ENCODE measurements at regions not wholly inside any gene's neighbourhood (a gene's known extent, or its start where the extent isn't known, plus 50 kb on each side); places are given as distances from the start of the nearest gene placed in this dataset.
"Not testable (repeated sequence)": the region's sequence is repeated elsewhere in the genome, so short reads cannot be mapped to it uniquely, and the experiment has no call there.

DNA sequence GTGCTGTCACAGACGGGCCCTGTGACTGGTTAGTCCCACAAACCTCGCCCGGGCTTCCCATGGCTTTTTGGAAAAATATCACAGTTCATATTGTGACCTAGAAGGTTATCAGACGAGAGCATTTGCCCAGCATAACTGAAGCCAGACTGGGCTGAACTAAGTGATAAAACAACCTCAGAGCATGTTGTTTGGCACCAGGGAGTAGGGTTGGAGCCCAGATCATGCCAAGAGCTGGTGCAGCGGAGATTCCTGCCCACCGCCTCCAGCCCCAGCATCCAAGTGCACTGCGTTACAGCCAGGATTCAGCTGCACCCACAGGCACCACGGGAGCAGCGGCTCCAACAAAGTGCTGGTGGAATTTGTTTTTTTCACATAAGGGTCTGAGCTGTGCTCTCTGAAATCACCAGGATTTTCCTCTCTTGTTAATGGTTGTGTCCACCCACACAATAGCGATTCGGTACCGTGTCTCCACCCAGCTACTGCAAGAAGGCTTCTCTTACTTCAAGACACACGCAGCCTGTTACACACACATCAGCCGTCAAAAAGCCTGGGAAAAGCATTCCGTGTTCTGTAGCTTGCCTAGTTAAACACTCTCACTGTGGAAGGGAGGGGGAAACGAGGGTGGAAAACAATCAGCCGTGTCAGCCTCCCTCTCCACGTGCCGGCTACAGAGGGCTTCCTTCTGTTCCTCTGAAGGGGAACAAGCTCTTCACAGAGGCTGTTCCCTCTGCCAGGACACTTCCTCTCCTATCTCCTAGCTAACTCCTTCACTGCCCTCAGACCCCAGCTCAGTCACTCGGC, 273.8 kb downstream of the C16orf95 start:
- DNase-seq = no peak

DNA sequence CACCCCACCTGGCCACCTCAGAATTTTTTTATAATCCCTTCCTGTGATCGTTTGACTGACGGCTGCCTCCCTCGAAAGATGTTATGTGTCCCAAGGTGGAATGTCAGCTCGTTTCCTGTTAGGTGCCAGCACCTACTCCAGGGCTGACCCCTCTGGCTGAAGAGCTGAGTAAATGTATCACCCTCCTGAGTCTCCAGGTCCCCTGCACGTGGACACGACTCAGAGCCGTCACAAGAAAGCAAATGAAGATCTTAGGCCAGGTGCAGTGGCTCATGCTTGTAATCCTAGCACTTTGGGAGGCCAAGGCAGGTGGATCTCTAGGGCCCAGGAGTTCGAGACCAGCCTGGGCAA, 273.2 kb downstream of the C16orf95 start:
- no peak for DNase-seq

DNA sequence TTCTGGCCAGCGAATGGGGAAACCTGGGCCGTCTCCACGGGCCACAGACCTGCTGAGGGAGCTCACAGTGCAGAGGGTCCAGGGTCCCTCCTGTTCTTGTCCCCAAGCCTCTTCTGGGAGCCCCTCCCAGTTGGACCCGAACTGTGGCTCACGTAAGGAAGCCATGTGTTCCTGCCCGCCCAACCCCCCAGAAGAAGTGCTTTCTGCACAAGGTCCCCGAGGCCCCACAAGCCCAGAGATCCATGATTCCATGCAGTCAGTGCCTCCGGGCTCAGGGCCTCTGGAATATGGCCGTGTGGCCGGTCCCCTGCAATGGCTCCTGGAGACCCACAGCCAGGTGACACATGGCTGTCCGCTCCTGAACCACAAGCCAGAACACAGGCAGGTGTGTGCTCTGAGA, 272.4 kb downstream of the C16orf95 start:
- no peak for DNase-seq

DNA sequence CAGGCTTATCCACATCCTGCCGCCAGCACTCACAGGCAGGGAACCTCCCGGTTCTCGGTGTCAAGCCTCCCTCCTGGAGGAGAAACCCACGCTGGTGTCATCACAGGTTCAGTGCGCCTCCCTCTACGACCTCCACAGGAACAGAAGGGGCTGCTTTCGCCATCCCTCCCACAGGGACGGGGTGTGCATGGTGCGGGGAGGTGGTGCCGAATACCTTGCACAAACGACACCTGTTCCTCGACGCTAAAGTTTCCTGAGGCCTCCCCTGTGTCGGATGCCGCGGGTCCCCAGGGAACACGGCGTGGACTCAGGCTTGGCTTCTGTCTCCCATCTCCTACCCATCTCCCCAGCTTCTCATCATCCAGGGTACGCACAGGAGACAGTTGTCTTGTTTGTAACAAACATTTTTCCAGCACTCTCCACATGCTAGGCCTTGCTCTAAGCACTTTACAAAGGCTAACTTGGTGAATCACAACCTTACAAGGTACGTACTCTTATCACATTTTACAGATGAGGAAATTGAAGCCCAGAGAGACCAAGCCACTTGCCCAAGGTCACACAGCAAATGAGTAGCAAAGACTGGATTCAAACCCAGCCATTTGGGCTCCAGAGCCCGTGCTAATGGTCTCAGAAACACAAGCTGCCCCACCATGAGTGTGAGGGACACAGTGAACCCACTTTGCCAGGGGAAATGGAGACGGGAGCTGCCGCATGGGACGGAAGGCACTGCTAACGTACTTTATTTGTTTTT, 271.6 kb downstream of the C16orf95 start:
- no peak for DNase-seq

DNA sequence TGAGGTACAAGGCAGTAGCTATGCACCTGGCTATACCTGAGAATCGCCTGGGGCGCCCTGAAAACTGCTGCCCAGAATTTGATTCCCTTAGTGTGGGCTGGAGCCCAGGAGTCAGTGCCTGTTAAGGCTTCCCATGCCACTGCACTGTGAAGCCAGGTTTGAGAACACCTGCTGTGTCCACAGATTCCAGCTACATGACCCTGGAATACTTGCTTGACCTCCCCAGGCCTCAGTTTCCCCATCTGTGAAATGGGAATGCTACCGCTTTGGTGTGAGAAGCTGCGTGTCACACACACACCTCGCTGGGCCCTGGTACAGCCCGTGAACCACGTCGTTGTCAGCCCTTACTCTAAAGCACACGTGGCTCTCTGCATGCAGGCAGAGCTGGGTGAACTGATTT, 271.0 kb downstream of the C16orf95 start:
- no peak for DNase-seq

DNA sequence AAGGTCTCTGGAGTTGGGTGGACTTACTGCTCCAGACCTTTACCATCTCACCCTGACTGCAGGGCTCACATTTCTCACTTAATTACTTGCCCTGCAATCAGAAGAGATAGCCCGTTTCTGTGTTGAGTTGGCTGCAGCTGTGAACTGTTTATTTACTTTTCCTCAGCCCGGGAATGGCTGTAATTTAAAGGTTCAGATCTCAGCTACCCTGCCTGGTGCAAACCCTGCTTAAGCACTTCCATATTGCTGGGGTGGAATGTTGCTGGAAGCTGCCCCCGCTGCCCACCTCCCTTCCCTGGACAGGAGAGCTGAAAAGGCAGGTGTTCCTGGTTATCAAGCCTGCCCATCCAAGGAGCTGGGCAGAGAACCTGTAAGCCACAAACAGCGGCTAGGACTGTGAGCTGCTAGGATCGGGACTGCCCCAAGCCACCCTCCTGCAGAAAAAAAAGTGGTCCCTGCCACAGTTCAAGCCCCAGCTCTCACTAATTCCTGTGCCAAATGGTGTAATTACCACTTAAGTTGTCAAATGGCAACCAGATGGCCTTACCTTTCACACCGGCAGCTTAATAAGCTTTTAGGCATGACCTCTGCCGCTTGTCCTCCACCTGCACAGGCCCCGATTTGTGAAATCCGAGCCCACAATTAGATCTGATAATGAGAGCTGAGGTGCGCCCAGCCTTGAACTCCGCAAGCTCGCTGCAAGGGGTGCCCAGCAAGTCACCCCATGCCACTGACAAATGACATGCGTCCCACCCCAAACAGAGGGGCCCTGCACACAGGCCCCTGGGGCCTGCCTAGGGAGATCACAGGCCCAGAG, 269.8 kb downstream of the C16orf95 start:
- no peak for DNase-seq

DNA sequence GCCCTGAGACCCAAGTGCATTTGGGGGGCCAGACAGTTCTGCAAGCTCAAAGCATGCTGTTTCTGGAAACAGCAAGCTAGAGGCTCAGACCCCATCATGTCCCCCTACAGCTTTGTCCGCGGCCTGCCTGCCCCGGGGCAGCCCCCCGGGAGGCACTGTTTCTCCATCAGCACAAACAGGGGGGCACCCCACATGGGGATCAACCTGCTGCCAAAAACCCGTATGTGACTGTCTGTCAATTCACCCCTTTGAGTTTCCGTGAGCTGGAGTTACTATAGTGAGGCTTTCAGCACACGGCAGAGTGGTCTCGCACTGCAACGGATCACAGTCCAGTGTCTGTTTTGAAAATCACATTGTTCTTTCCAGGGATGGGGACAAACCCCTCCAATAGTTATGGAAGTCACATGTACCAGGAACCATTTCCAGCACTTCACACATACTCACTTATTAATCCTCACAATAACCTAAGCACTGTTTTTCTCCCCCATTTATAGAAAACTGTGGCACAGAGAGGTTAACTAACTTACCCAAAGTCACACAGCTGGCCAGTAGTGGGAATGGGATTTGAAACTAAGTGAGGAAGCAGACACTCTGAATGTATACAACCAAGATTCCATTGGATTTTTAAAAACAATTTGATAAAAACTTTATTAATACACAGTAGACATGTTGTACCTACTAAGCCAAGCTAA, 269.0 kb downstream of the C16orf95 start:
- no peak for DNase-seq

DNA sequence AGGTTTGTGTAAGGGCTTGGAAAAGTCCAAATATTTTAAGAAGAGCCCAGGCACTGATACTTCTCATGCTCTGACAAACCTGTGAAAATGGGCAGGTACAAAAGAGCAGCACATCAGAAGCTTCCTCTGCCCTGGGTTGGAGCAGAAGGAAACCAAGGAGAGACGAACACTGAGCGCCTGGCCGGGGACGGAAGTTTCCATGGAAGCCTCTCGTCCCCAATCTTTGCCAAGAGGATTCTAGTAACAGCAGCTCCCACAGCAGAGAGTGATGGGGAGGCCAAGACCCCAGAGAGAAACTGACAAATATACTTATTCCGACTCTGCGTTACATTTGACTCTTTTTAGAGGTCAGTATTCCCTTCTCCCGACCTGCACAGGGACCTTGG, 268.5 kb downstream of the C16orf95 start:
- no peak for DNase-seq

DNA sequence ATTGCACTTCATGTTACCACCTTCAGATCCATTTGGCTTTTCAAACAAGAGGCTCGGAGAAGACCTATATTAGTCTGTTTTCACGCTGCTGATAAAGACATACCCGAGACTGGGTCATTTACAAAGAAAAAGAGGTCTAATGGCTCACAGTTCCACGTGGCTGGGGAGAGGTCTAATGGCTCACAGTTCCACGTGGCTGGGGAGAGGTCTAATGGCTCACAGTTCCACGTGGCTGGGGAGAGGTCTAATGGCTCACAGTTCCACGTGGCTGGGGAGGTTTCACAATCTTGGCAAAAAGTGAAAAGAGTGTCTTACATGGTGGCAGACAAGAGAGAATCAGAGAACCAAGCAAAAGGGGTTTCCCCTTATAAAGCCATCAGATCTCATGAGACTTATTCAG, 268.0 kb downstream of the C16orf95 start:
- not testable (repeated sequence) for DNase-seq

DNA sequence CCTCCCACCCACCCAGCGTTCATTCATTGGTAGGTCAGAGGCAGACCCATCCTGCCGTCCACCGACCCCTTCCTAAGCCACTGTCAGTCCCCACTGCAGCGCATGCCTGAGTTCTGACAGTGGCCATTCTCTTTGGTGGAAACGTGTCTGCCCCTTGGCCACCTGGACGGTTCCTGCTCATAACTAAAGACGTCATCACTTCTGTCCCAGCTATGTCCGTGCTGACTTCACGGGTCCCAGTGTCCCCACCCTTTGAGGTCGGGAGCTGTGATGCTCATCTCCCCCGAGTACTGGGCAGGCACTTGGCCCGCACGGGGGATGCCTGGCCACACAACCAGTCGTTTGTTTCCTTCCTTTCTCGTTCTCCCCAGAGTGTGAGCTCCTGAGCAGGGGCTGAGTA, 267.1 kb downstream of the C16orf95 start:
- no peak for DNase-seq

DNA sequence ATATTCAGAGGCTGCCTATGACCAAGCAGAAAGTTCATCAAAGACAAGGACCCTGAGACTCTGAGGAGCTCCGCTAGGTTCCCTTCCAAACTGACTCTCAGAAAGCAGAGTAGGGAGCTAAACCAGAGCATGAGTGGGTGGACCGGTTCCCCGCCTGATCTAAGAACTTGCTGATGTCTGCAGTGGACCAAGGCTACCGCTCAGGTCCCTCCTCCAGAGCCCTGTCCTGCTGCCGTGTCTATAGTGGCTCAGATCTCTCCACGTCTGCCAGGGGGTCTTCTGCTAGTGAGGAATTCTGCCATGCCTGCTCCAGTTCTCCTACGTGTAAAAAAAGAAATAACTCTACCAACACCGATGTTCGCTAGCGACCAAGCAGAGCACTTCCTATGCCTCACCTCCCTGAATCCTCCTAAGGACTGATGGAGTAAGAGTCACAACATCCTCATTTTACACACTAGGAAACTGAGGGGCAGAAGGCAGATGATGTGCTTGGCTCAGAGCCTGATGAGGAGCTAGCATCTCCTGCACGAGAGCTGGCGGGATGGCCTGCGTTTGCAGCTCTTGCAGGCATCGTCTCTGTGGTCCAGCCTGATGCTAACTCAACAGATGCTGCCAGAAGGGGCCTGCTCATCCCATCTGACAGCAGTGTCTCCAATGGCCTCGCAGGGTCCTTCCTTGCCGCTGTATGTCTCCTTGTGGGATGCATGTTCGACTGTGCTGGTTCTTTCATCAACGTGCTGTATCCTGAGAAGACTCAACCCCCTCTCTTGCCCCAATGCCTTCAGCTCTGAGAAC, 265.5 kb downstream of the C16orf95 start:
- no peak for DNase-seq

DNA sequence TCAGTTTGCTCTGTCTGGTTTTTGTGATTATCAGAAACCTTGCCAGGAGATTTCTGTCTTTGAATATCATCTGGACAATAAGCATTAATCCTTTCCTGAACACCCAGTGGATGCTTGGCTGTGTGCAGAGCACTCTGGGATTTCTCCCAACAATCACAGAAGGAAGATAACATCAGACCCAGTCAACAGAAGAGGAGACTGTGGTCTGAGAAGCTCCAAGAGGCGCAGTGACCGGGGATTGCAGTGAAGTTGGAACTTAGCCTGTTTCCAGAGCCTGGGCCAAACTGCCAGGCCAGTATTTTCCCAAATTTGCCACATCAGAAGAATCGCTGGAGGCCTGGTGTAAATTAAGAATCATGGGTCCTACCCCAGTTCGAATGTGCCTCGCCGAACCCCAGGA, 264.7 kb downstream of the C16orf95 start:
- no peak for DNase-seq

DNA sequence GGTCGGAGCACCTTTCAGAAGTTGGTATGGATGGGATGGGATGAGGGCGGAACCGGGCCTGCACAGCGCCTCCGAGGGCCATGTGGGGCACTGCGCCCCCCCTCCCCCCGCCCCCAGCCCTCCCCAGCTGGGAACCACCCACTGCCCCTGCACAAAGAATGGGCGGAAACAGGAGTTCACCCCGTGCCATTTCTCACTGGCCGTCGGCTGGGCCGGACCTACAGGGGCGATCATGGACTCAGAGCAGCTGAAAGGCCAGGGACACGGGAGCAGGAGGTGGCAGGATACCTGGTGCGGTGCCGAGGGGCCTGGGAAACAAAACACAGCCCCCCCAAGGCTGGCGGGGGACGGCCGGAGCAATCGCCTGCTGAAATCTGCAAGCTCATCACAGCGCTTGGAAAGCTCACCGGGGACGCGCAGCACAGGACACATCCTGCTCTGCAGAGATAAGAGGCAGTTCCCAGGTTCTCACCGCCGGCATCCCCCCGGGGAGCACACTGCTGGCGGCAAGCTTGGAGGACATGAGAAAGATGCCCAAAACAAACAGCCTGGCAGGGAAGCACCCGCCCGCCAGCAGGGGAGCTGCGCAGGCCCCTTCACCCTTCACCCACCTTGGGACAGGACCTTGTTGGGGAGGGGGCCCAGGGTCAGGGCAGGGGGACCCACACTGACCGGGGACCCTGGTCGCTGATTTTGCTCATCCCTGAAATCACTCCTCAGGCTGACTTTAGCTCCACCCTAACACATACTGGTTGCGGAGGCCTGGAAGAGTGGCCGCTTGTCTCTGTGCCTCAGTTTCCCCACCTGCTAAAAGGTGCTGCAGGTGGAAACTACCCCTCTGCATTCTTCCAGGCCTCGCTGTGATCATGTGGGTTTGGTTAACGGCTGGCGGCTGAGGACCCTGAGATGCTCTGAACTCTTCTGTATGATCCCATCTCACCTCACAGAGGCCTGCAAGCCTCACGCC, 263.9 kb downstream of the C16orf95 start:
- no peak for DNase-seq

DNA sequence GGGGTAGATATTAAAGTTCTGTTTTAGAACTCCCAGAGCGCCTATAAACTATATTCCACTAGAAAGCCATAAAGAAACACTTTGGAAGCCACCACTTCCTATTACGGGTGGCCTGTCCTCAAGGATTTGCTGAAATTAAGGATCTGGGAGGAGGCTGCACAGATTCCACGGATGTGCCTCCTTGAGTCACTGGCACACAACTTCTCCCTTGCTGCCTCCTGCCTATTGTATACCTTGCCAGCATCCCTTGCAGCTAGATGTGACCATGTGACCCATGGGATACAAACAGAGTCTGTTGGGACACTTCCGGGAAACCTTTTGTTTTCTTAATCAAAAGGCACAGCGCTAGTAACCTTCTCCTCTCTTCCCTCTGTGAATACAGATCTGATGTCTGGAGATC, 263.0 kb downstream of the C16orf95 start:
- DNase-seq = no peak

DNA sequence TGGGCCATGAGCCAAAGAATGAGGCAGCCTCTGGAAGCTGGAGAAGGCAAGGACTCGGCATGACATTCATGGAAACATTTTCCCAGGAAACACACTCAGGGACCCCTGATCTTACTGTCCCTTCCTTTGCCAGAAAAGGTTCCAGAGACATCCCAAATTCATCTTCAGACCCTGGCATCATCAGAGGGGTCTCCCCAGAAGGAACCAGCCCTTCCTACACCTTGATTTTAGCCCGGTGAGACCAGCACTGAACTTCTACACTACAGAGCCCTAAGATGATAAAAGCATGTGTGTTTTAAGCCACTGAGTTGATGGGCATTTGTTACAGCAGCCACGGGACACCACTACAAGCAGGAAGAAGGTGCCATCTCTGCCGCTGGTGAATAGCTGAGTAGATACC, 262.3 kb downstream of the C16orf95 start:
- DNase-seq = no peak

DNA sequence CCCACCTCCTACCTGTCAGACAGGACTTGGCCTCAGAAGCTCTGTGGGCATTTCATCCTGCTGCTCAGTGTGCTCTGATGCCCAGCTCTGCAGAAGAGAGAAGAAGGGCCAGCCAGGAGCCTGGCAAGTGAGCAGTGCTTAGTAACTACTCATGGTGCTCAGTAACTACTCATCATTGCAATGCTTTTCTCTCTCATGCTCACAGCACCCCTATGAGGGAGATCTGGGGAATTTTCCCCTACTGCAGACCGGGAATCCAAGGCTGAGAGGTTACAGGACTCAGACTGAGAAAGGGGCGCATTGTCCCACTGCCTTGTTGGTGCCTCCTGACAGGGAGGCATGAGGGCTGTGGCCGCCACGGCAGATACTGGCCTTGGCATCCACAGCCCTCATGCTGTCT, 261.1 kb downstream of the C16orf95 start:
- peak; percentile 37 for DNase-seq

DNA sequence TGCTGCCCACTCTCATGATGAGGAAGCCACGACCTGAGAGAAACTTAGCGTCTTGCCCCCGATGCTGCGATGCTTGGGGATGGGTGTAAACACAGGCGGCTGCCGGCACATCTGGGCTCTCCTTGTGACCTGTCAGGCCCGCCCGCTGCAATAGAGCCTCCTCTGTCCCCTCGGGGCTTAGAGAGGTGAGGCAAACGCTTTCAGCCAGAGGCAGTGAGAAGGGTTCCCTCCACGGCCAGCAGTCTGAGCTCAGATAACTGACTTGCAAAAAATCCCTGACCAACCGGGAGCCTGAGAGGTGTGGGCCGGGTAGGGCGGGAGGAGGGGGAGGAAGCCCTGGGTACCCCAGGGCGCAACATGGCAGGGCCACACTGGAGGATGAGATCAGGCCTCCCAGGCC, 260.6 kb downstream of the C16orf95 start:
- DNase-seq = no peak

DNA sequence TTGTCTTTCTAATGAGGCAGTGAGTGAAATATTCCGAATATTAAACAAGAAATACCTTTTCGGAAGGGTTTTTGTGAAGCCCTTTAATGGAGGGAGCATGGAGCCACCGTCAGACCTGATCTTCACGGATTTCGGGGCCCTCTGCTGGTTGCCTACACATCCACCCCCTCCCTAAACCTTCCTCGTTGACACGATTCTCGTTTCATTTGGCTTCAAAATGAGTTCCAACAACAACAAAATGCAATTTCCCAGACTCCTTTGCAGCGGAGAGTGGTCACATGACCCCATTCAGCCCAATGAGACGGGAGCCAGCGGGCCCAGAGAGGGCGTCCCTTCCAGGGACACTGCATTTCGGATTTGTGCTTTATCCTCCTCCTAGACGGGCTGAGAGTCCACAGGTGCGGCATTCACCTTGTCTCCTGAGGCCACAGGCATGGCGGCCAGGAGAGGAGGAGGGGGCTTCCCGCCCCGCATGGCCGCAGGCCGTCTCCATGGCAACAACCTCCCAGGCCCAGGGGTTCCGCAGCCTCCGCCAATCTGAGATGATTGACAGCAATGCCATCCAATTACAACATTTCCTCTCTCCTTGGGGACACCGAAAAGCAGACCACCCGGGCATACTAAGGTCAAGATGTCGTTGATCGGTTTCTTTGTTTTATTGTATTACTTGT, 259.8 kb downstream of the C16orf95 start:
- no peak for DNase-seq

DNA sequence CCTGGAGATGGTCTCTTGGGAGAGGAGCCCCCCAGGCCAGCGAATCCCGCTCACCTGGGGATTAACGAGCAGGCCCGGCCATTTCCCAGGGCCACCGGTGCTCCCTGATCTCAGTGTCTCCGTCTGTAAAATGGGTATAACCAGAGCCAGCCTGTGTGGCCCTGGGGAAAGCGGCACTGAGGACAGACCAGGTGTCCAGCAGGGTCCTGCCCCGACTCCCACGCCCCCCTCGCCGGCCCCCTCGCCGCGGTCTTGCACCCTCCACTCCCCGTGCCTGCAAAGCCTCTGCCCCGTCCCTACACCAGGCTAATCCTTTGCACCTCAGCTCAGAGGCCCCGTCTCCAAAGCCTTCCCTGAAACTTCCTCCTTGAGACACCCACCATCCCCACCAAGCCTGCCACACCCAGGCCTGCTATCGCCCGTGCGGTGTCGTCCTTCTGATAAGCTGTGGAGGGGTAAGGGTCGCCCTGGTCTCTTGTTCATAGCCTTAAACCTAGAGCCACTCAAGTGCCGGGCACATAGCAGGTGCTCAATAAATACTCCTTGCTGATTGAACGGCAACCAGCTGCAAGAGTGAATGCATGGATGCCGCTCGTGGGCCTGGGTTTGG, 259.1 kb downstream of the C16orf95 start:
- no peak for DNase-seq

DNA sequence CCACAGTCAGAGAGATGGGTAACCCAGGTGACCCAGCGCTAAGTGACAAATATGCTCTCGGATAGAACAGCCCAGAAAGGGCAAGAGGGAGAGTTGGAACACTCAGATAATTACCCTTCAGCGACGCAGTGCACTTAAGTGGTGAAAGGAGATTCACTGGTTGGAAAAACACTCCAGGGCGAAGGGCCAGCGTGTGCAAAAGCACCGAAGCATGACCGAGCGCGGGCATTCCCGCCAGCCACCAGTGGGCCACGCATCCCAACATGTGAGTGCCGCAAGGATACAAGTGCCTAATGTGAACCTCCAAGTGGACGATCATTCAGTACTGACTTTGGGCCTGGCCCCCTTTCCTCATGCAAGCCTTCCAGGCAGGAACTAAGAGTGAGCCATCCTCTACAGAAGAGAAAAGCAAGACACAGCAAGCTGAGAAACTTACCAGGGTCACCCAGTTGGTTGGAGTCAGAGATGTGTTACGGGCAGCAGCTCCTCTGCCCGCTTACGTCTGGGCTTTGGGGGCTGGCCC, 258.4 kb downstream of the C16orf95 start:
- DNase-seq = no peak

Measured in fibroblast of skin of right biceps (primary cell).